ENCODE measurements at regions not wholly inside any gene's neighbourhood (a gene's known extent, or its start where the extent isn't known, plus 50 kb on each side); places are given as distances from the start of the nearest gene placed in this dataset.
A peak's percentile ranks its signal among the peaks of the same experiment; 100 is the strongest.

DNA sequence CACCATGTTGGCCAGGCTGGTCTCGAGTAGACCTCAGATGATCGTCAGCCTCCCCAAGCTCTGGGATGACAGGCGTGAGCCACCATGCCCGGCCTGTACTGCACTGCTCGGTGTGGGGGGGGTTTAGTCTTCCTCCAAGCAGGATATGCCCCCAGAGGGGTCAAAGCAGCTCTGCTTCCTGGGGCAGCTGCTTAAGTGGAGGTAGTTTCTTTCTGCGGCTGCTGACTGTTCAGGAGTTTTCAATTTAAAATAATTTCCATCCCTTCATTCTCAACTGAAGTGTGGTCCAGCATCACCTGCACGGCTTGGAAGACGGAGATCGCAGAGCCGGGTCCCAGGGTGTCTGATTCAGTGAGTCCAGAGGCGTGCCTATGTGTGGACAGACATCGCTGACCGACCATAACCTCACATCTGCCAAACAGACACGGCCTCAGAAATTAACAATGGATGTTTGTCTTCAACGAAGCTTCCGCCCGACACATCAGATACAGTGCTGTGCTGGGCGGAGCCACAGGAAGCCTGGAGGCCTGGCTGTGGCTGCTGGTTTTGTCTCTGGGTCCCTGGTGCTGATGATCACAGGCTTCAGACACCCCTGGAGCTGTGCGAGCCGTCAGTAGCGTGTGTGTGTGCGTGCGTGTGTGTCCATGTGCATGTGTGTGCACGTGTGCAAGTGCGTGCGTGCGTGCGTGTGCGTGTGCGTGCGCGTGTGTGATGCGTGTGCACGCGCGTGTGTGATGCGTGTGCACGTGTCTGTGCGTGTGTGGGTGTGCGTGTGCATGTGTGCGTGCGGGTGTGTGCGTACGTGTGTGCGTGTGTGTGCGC is 226.5 kb upstream of the PITRM1 start:
- H3K4me3 ChIP-seq (replicated peaks; ENCODE audit: low read depth, low read length): no peak overlapping the region
- TF ChIP-seq CTCF (IDR thresholded peaks at IDR 0.05; ENCODE audit: low read depth, low read length, missing control alignments): no peak
- DNase-seq (ENCODE audit: extremely low read depth, low read depth): peak; percentile 73

DNA sequence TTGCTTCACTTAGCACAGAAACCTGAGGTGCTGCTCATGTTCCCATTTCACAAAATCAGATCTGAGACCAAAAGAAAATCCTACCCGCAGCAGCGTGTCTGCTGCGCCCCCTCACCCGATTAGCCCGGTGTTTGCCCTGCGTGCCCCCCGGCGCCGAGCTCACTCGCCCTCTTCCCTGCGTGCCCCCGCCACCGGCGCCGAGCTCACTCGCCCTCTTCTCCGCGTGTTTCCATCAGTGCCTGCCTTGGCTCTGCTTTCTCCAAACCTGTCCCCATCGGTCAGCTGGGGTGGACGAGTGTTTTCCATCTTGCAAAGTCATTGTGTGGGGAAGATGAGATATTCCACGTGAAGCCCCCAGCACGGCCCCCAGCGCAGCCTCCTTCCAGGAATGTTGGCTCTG is 225.3 kb upstream of the PITRM1 start:
- TF ChIP-seq CTCF (IDR thresholded peaks at IDR 0.05; ENCODE audit: low read depth, low read length, missing control alignments): no peak
- H3K4me3 ChIP-seq (replicated peaks; ENCODE audit: low read depth, low read length): no peak overlapping the region
- DNase-seq (ENCODE audit: extremely low read depth, low read depth): no peak

- no peak for TF ChIP-seq CTCF (IDR thresholded peaks at IDR 0.05; ENCODE audit: low read depth, low read length, missing control alignments)
- DNase-seq (ENCODE audit: extremely low read depth, low read depth): no peak
- no peak overlapping the region for H3K4me3 ChIP-seq (replicated peaks; ENCODE audit: low read depth, low read length)
Measured at GRCh38 chr10:3397231-3397630, 224.6 kb upstream of the PITRM1 start.

GRCh38 chr10:3396116-3396515 is 223.5 kb upstream of the PITRM1 start:
- H3K4me3 ChIP-seq (replicated peaks; ENCODE audit: low read depth, low read length): no peak overlapping the region
- TF ChIP-seq CTCF (IDR thresholded peaks at IDR 0.05; ENCODE audit: low read depth, low read length, missing control alignments): no peak
- no peak for DNase-seq (ENCODE audit: extremely low read depth, low read depth)

- no peak for DNase-seq (ENCODE audit: extremely low read depth, low read depth)
- no peak overlapping the region for H3K4me3 ChIP-seq (replicated peaks; ENCODE audit: low read depth, low read length)
- TF ChIP-seq CTCF (IDR thresholded peaks at IDR 0.05; ENCODE audit: low read depth, low read length, missing control alignments): no peak
Measured at GRCh38 chr10:3395458-3395861, 222.9 kb upstream of the PITRM1 start.

- no peak for DNase-seq (ENCODE audit: extremely low read depth, low read depth)
- TF ChIP-seq CTCF (IDR thresholded peaks at IDR 0.05; ENCODE audit: low read depth, low read length, missing control alignments): no peak
- H3K4me3 ChIP-seq (replicated peaks; ENCODE audit: low read depth, low read length): no peak overlapping the region
Measured at GRCh38 chr10:3395041-3395440, 222.5 kb upstream of the PITRM1 start.

GRCh38 chr10:3393958-3394357 is 221.4 kb upstream of the PITRM1 start:
- DNase-seq (ENCODE audit: extremely low read depth, low read depth): no peak
- H3K4me3 ChIP-seq (replicated peaks; ENCODE audit: low read depth, low read length): no peak overlapping the region
- TF ChIP-seq CTCF (IDR thresholded peaks at IDR 0.05; ENCODE audit: low read depth, low read length, missing control alignments): no peak
